ENCODE measurements at regions not wholly inside any gene's neighbourhood (a gene's known extent, or its start where the extent isn't known, plus 50 kb on each side); places are given as distances from the start of the nearest gene placed in this dataset.
A peak's percentile ranks its signal among the peaks of the same experiment; 100 is the strongest.

DNA sequence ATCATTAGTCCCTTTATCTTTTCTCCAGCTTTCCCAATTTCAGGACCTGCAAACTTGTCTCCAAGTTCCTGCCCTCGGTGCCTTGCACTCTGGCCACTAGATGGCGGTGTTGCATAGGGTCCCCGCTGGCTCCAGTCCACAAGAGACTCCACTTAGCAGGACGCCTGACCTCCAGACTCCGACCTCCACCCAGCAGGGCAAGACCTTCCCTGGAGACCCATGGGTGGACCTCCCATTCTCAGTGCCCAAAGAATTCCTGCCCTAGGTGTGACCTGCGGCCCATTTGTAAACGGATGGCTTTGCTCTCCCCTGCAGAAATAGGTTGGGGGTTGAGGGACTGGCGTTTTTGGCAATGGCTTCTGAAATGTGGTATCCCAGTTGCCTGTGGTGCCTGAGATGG lies 82.6 kb downstream of the LSM3 start:
- Mint-ChIP-seq H3K36me3 (ENCODE audit: insufficient read depth in 1 of 3, low read depth in 3 of 3) (peaks cover 0 to 3% (median 2%) of the 10 kb centered on the region in 3 experiments; a peak in 1 of 7 replicates), H3K27me3 (ENCODE audit: low read depth) (peaks cover 5% of the 10 kb centered on the region), H3K9me3 (peaks cover 3 to 15% of the 10 kb centered on the region in 2 experiments; a peak in 4 of 5 replicates), H3K27ac (no peak overlapping the region), H3K4me3 (no peak overlapping the region), H3K4me1 (peaks cover 12 to 19% of the 10 kb centered on the region in 2 experiments)
- peak; percentile 91 for DNase-seq
- H3K27me3 ChIP-seq (ENCODE audit: insufficient read depth, low read length): no peaks in the 10 kb centered on the region
- no peaks in the 10 kb centered on the region for H3K9me3 ChIP-seq (ENCODE audit: control insufficient read depth, low read depth, low read length)
- no peak overlapping the region for H3K4me2 ChIP-seq (ENCODE audit: insufficient read depth, insufficient read length, low read length)
- H3K18ac ChIP-seq (ENCODE audit: insufficient read length, low read depth, low read length): no peak overlapping the region
- H3K79me2 ChIP-seq (ENCODE audit: insufficient read depth, low read length): no peaks in the 10 kb centered on the region
- H3K56ac ChIP-seq (ENCODE audit: insufficient read length, low read depth, low read length): no peak overlapping the region
- no peak overlapping the region for H4K91ac ChIP-seq (ENCODE audit: insufficient read length, low read depth, low read length)
- H3K23ac ChIP-seq (ENCODE audit: insufficient read length, low read depth, low read length): no peak overlapping the region
- no peak overlapping the region for H2BK20ac ChIP-seq (ENCODE audit: low read depth, low read length, poor library complexity, severe bottlenecking)
- H3T11ph ChIP-seq (ENCODE audit: low read length): no peak overlapping the region
- H4K8ac ChIP-seq (replicated peaks; ENCODE audit: insufficient read length, low read depth, low read length): no peak overlapping the region
- H3K79me1 ChIP-seq (ENCODE audit: insufficient read depth, low read depth, low read length, poor library complexity, severe bottlenecking): no peaks in the 10 kb centered on the region
- H3K4me1 ChIP-seq (ENCODE audit: insufficient read depth, low read length): no peaks in the 10 kb centered on the region
- no peak overlapping the region for H2AK5ac ChIP-seq (ENCODE audit: insufficient read length, low read length)
- no peak overlapping the region for H2BK12ac ChIP-seq (ENCODE audit: insufficient read length, low read depth, low read length)
- WGBS (ENCODE audit: extremely low coverage, insufficient read length, low lambda C conversion rate): no CpG with 5 or more reads among the region's 8 CpGs
- no peak overlapping the region for H2BK120ac ChIP-seq (ENCODE audit: low read depth, low read length, poor library complexity, severe bottlenecking)
- no peak overlapping the region for H2AFZ ChIP-seq (ENCODE audit: low read length)
- no peak overlapping the region for H4K5ac ChIP-seq (ENCODE audit: insufficient read length, low read depth, low read length)
- H2BK15ac ChIP-seq (ENCODE audit: low read depth, low read length): no peak overlapping the region
- H3K4ac ChIP-seq (ENCODE audit: low read depth, low read length): no peak overlapping the region
- no peak overlapping the region for H2BK5ac ChIP-seq (ENCODE audit: insufficient read length, low read length)
- no peaks in the 10 kb centered on the region for H4K20me1 ChIP-seq (ENCODE audit: control insufficient read depth, insufficient read depth, insufficient read length)
- no peak overlapping the region for H3K27ac ChIP-seq (ENCODE audit: insufficient read length, low read depth, low read length)
- TF ChIP-seq, protein P1, sequence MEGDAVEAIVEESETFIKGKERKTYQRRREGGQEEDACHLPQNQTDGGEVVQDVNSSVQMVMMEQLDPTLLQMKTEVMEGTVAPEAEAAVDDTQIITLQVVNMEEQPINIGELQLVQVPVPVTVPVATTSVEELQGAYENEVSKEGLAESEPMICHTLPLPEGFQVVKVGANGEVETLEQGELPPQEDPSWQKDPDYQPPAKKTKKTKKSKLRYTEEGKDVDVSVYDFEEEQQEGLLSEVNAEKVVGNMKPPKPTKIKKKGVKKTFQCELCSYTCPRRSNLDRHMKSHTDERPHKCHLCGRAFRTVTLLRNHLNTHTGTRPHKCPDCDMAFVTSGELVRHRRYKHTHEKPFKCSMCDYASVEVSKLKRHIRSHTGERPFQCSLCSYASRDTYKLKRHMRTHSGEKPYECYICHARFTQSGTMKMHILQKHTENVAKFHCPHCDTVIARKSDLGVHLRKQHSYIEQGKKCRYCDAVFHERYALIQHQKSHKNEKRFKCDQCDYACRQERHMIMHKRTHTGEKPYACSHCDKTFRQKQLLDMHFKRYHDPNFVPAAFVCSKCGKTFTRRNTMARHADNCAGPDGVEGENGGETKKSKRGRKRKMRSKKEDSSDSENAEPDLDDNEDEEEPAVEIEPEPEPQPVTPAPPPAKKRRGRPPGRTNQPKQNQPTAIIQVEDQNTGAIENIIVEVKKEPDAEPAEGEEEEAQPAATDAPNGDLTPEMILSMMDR (conservative IDR thresholded peaks at IDR 0.05): peak; percentile 98
- no peak overlapping the region for H3K9ac ChIP-seq (ENCODE audit: extremely low read depth, insufficient read length, low read length)
- H3K14ac ChIP-seq (ENCODE audit: insufficient read depth, low read length): no peak overlapping the region
- no peaks in the 10 kb centered on the region for H3K23me2 ChIP-seq (ENCODE audit: insufficient read length, low read depth, low read length, poor library complexity, severe bottlenecking)
